Mucosa of gallbladder (tissue), 1 donor: ENCODE measurements at regions not wholly inside any gene's neighbourhood (a gene's known extent, or its start where the extent isn't known, plus 50 kb on each side); places are given as distances from the start of the nearest gene placed in this dataset.
"Not testable (repeated sequence)": the region's sequence is repeated elsewhere in the genome, so short reads cannot be mapped to it uniquely, and the experiment has no call there.

ENCODE experiments used
- DNase-seq: peaks from one replicate; pipeline ENCODE4 v3.0.0-alpha.2; 2020; ENCODE audit warnings: low spot score
- donor health status: DM: no; HTN: no; CAD: no.

DNA sequence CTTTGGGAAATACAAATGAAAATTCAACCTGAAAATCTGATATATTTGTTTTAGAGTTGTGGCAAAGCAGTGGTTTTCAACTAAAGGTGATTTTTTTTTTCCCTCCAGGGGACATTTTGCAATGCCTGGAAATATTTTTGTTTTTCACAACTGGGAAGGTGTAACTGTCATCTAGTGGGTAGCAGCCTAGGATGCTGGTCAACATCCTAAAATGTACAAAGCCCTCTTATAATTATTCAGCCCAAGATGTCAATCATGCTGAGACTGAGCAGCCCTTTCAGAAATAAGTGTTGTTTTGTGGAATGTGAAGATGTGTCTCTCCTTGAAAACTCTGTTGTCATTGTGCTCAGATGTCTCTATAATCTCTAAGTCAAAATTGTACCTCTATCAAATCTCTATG lies 95.2 kb upstream of the NCAM2 start:
- DNase-seq = no peak

DNA sequence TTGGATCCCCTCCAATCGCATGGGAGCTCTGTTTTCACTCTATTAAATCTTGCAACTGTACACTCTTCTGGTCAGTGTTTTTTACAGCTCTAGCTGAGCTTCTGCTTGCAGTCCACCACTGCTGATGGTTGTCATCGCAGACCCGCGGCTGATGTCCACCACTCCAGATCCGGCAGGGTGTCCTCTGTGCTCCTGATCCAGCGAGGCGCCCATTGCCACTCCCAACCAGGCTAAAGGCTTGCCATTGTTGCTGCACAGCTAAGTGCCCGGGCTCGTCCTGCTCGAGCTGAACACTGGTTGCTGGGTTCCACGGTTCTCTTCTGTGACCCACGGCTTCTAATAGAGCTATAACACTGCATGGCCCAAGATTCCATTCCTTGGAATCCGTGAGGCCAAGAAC lies 70.7 kb upstream of the NCAM2 start:
- DNase-seq = not testable (repeated sequence)

- no peak for DNase-seq
These were observed 55.7 kb upstream of the NCAM2 start for GRCh38 chr21:20942523-20942922.

- no peak for DNase-seq
These were observed 54.6 kb upstream of the NCAM2 start for GRCh38 chr21:20943561-20943997.

GRCh38 chr21:20944139-20944538 lies 54.1 kb upstream of the NCAM2 start:
- no peak for DNase-seq

GRCh38 chr21:20946701-20947100 lies 51.5 kb upstream of the NCAM2 start:
- no peak for DNase-seq
